ENCODE measurements at regions not wholly inside any gene's neighbourhood (a gene's known extent, or its start where the extent isn't known, plus 50 kb on each side); places are given as distances from the start of the nearest gene placed in this dataset.

- dilution Hi-C loops (cut with MboI; ENCODE audit: extremely low pct_ligation_motif_present, low sequenced_read_pairs) (no loop called here), intact Hi-C loops (cut with micrococcal nuclease) (loop anchor here (1.0 to 5.0 kb wide), 7 partner anchors 17 to 755 kb away; no protein-coding TSS in a partner anchor)
- ChIA-PET CTCF (interaction anchor here (1.0 to 3.7 kb wide), 4 partner anchors 19 to 755 kb away, joined by 3 to 21 read pairs (median 4); no protein-coding TSS in a partner anchor), POLR2A (no interaction called here)
- H4K20me1 ChIP-seq (replicated peaks; ENCODE audit: control insufficient read depth, extremely low read depth, insufficient read depth, low read length) = no peaks in the 10 kb centered on the region
- H3K4me2 ChIP-seq (ENCODE audit: insufficient read depth, low read length) = peak overlapping the region; percentile 69
- FAIRE-seq (no peak), DNase-seq (ENCODE audit: low read depth, low spot score) (peak; percentile 88)
- peak; percentile 23 for TF ChIP-seq JUN (IDR thresholded peaks at IDR 0.05; ENCODE audit: borderline replicate concordance, insufficient read depth, insufficient read length, low read depth)
- TF ChIP-seq POLR2A (IDR thresholded peaks at IDR 0.05; ENCODE audit: low read depth, low read length) = no peak
- TF ChIP-seq FOS (IDR thresholded peaks at IDR 0.05; ENCODE audit: borderline replicate concordance, insufficient read depth, low read length) = peak; percentile 49
- no peak for TF ChIP-seq POLR2AphosphoS5 (IDR thresholded peaks at IDR 0.05; ENCODE audit: insufficient read depth, low read depth, low read length)
- no peaks in the 10 kb centered on the region for H3K79me2 ChIP-seq (ENCODE audit: control insufficient read depth, insufficient read depth, low read length)
- no peaks in the 10 kb centered on the region for H3K27me3 ChIP-seq (ENCODE audit: control insufficient read depth in 2 of 2, insufficient read depth in 2 of 2, low read length in 2 of 2)
- H3K9ac ChIP-seq (replicated peaks; ENCODE audit: extremely low read depth, insufficient read depth, low read length) = peak overlapping the region; percentile 73
- no peaks in the 10 kb centered on the region for H3K9me3 ChIP-seq (replicated peaks; ENCODE audit: control insufficient read depth, insufficient read depth, low read length)
- no peaks in the 10 kb centered on the region for H3K36me3 ChIP-seq (ENCODE audit: control insufficient read depth in 2 of 2, extremely low read depth in 1 of 2, insufficient read depth in 2 of 2, low read length in 2 of 2)
- no peak overlapping the region for H2AFZ ChIP-seq (ENCODE audit: low read depth, low read length)
- H3K9me1 ChIP-seq (replicated peaks; ENCODE audit: control insufficient read depth, extremely low read depth, insufficient read depth, low read length) = no peaks in the 10 kb centered on the region
- peaks cover 27% of the 10 kb centered on the region for H3K4me1 ChIP-seq (ENCODE audit: control insufficient read depth, extremely low read depth, insufficient read depth, low read length)
- peak overlapping the region; percentile 98 for H3K27ac ChIP-seq (ENCODE audit: insufficient read depth, low read depth, low read length)
- peak overlapping the region in 1 of 3 experiments; percentile 12 for H3K4me3 ChIP-seq (replicated peaks in 1 of 3; ENCODE audit: insufficient read depth in 1 of 3, low read depth in 1 of 3, low read length in 3 of 3)
- BruUV-seq (replicated peaks) = TSS peak; percentile 91
Observed at GRCh38 chr6:113103634-113104361, 753.3 kb upstream of the MARCKS start.

GRCh38 chr6:113104541-113104940, 752.6 kb upstream of the MARCKS start:
- dilution Hi-C loops (cut with MboI; ENCODE audit: extremely low pct_ligation_motif_present, low sequenced_read_pairs) = no loop called here
- H3K27ac ChIP-seq (ENCODE audit: insufficient read depth, low read depth, low read length) = peak overlapping the region; percentile 98
- CTCF ChIA-PET = interaction anchor here (1.0 to 3.7 kb wide), 3 partner anchors 18 to 755 kb away, joined by 3 to 21 read pairs (median 4); no protein-coding TSS in a partner anchor

More at GRCh38 chr6:113104541-113104940, 752.6 kb upstream of the MARCKS start:
- POLR2A ChIA-PET = no interaction called here
- Histone ChIP-seq H3K9ac (replicated peaks; ENCODE audit: extremely low read depth, insufficient read depth, low read length) (peak overlapping the region; percentile 20), H3K9me1 (replicated peaks; ENCODE audit: control insufficient read depth, extremely low read depth, insufficient read depth, low read length) (no peaks in the 10 kb centered on the region), H3K4me3 (replicated peaks in 1 of 3; ENCODE audit: insufficient read depth in 1 of 3, low read depth in 1 of 3, low read length in 3 of 3) (no peak overlapping the region), H2AFZ (ENCODE audit: low read depth, low read length) (no peak overlapping the region), H3K79me2 (ENCODE audit: control insufficient read depth, insufficient read depth, low read length) (no peaks in the 10 kb centered on the region), H3K27me3 (ENCODE audit: control insufficient read depth in 2 of 2, insufficient read depth in 2 of 2, low read length in 2 of 2) (no peaks in the 10 kb centered on the region), H3K36me3 (ENCODE audit: control insufficient read depth in 2 of 2, extremely low read depth in 1 of 2, insufficient read depth in 2 of 2, low read length in 2 of 2) (no peaks in the 10 kb centered on the region), H3K4me1 (ENCODE audit: control insufficient read depth, extremely low read depth, insufficient read depth, low read length) (peaks cover 27% of the 10 kb centered on the region), H4K20me1 (replicated peaks; ENCODE audit: control insufficient read depth, extremely low read depth, insufficient read depth, low read length) (no peaks in the 10 kb centered on the region), H3K4me2 (ENCODE audit: insufficient read depth, low read length) (peak overlapping the region; percentile 69), H3K9me3 (replicated peaks; ENCODE audit: control insufficient read depth, insufficient read depth, low read length) (no peaks in the 10 kb centered on the region)
- TF ChIP-seq, protein P1, sequence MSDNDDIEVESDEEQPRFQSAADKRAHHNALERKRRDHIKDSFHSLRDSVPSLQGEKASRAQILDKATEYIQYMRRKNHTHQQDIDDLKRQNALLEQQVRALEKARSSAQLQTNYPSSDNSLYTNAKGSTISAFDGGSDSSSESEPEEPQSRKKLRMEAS (IDR thresholded peaks at IDR 0.05; ENCODE audit: insufficient read depth, insufficient read length) = no peak
- TF ChIP-seq POLR2A (IDR thresholded peaks at IDR 0.05; ENCODE audit: low read depth, low read length) (no peak), POLR2AphosphoS5 (IDR thresholded peaks at IDR 0.05; ENCODE audit: insufficient read depth, low read depth, low read length) (no peak), JUN (IDR thresholded peaks at IDR 0.05; ENCODE audit: borderline replicate concordance, insufficient read depth, insufficient read length, low read depth) (no peak), EZH2 (IDR thresholded peaks at IDR 0.05; ENCODE audit: borderline replicate concordance, low read depth, low read length, severe bottlenecking) (no peak), GATA2 (IDR thresholded peaks at IDR 0.05; ENCODE audit: insufficient read depth, insufficient read length, low read depth, low read length) (no peak), MYC (IDR thresholded peaks at IDR 0.05; ENCODE audit: low read depth, low read length) (no peak), CTCF (IDR thresholded peaks at IDR 0.05; ENCODE audit: extremely low read depth in 1 of 2, insufficient read depth in 1 of 2, low read depth in 1 of 2, low read length in 2 of 2) (no peak)
- intact Hi-C loops (cut with micrococcal nuclease) = loop anchor here (5.0 kb wide), 1 partner anchor 302 kb away; no protein-coding TSS in a partner anchor
- DNase-seq (ENCODE audit: low read depth, low spot score) = no peak
- no peak for FAIRE-seq
- no TSS peak for BruUV-seq (replicated peaks)

Measured in endothelial cell of umbilical vein (primary cell).